ENCODE measurements at regions not wholly inside any gene's neighbourhood (a gene's known extent, or its start where the extent isn't known, plus 50 kb on each side); places are given as distances from the start of the nearest gene placed in this dataset.

DNA sequence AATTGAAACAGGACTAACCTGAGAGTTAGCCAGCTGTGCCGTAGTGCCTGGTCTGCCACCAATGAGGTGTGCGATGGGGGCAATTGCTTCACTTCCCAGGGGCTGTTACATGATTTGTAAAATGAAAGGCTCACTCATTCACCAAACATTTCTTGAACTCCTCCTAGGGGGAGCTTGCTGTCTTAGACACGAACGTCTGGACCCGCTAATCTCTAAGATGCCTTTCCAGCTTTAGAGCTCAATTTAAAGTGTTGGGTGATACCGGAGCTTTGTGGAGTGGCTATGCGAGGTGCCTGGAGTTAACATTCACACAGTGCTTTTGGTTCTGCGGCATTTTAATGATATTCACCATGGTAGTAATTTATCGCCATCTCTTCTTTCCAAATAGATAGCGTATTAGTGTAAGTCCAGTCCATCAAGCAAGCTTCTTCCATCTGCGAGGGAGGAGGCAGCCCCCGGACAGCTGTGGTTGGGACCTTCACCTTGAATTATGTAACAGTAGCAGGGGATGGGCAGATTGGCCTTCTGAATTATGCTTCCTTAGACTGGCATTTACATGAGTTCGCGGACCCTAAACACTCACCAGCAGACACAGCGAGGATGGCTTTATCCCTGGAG is 179.9 kb downstream of the ADSS2 start:
- WGBS, 2 experiments: 90 to 94% methylated on average over 15 of the region's 15 CpGs
- H3K27me3 ChIP-seq (ENCODE audit: control insufficient read depth, insufficient read depth, low read length, poor library complexity, severe bottlenecking): no peaks in the 10 kb centered on the region
- no peaks in the 10 kb centered on the region for H3K36me3 ChIP-seq (ENCODE audit: control insufficient read depth, insufficient read depth, low read length)
- no peak overlapping the region for H3K27ac ChIP-seq (ENCODE audit: insufficient read depth, low read depth, low read length, poor library complexity, severe bottlenecking)
- no peak overlapping the region for H3K4me3 ChIP-seq (ENCODE audit: insufficient read depth, low read depth, low read length)
- H3K9me3 ChIP-seq (ENCODE audit: control insufficient read depth, low read length): no peaks in the 10 kb centered on the region
- H3K4me1 ChIP-seq (ENCODE audit: control insufficient read depth, insufficient read depth, low read length): no peaks in the 10 kb centered on the region

DNA sequence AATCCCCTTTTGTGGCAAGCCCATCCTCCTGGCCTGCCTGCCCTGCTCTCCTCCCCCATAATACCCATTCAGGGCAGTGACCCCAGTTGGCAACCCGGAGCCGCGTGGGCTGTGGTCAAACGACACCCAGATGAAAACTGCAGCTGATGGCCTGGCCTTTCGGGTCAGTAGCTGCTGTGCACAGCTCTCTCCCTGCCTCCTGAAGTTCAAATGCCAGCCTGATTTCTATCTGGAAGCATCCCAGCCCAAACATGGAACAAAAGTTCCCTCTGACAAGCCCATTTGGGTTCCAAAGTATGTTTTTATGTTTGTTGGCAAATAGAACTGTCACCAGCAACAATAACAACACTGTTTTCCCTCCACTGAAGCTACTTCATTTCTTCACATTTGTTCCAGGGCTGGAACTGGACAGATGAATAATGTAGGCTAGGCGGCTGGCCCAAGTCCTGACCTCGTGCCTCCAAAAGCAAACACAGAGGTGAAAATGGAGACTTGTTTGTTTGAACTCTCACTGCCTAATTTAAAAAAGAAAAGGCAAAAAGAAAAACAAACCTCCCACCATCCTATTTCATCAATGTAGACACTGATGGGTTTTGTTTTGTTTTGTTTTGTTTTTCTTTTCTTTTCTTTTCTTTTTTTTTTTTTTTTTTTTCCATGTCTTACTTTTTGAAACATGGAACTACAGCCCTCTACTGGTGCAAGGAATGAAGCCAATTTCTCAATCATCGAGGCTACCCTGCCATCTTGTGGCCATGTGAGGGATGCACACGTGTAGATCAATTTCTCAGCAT is 179.0 kb downstream of the ADSS2 start:
- Histone ChIP-seq H3K36me3 (ENCODE audit: control insufficient read depth, insufficient read depth, low read length) (no peaks in the 10 kb centered on the region), H3K27me3 (ENCODE audit: control insufficient read depth, insufficient read depth, low read length, poor library complexity, severe bottlenecking) (no peaks in the 10 kb centered on the region), H3K4me1 (ENCODE audit: control insufficient read depth, insufficient read depth, low read length) (no peaks in the 10 kb centered on the region), H3K4me3 (ENCODE audit: insufficient read depth, low read depth, low read length) (no peak overlapping the region), H3K9me3 (ENCODE audit: control insufficient read depth, low read length) (no peaks in the 10 kb centered on the region), H3K27ac (ENCODE audit: insufficient read depth, low read depth, low read length, poor library complexity, severe bottlenecking) (no peak overlapping the region)
- WGBS, 2 experiments: 56 to 66% methylated on average over 7 to 9 of the region's 9 CpGs

DNA sequence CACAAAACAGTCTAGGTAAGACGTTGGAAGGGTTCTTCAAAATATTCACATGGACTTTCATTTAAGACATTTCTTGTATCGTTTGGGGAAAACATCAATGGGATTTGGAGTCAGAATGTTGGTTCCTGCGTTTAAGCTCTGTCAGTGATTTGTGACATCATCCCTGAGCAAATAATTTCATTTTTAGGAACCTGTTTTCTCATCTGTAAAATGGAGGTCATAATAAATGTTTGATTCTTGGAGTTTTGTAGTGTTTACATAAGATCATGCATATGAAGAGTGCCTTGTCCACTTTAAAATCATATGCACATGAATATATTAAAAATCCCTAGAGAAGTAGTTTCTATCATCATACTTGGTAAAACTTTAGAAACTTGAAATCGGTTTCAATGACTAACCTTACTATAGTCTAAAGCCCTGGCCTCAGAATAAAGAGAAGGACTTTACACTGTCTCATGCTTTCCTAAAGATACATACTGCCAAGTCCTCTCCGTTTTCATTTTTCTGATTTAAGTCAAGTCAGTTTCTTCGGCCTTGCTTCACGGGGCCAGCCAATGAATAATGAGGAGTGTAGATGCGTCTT is 178.4 kb downstream of the ADSS2 start:
- no peak overlapping the region for H3K27ac ChIP-seq (ENCODE audit: insufficient read depth, low read depth, low read length, poor library complexity, severe bottlenecking)
- no peaks in the 10 kb centered on the region for H3K4me1 ChIP-seq (ENCODE audit: control insufficient read depth, insufficient read depth, low read length)
- H3K27me3 ChIP-seq (ENCODE audit: control insufficient read depth, insufficient read depth, low read length, poor library complexity, severe bottlenecking): no peaks in the 10 kb centered on the region
- no peak overlapping the region for H3K4me3 ChIP-seq (ENCODE audit: insufficient read depth, low read depth, low read length)
- WGBS, 2 experiments: 65 to 66% methylated on average over 8 of the region's 8 CpGs
- no peaks in the 10 kb centered on the region for H3K9me3 ChIP-seq (ENCODE audit: control insufficient read depth, low read length)
- no peaks in the 10 kb centered on the region for H3K36me3 ChIP-seq (ENCODE audit: control insufficient read depth, insufficient read depth, low read length)

DNA sequence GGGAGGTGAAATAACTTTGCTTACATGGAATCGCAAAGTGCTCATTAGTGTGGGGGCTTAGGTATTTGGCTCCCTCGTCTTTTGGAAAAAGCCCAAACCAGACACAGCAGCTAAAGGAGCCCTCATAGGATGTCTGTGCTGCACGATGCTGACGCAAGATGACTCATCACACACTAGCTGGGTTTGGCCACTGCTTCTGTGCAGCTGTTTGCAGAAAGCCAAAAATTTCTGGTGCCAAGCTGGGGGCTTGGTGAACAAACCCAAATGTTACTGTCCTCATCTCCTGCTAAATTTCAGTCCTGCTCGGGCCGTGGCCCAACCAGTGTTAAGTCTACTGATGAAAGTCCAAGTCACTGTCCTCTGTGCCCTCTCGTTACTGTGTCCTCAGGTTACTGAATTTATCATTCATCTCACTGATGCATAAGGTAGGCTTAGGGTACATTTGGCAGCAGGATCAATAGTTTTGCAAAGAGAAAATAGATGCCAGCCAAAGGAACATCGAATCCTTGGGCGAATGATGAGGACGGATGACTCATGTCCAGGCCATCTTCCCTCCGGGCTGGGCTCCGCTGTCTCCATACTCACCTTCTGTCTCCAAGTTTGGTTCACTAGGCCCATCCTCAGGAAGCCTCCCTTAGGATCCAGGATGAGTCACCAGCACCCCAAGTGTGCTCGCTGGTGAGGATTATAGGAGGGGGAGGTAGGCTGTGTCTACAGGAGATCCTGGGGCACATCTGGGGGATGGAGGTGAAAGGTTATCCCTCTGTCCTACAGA is 177.7 kb downstream of the ADSS2 start:
- H3K4me1 ChIP-seq (ENCODE audit: control insufficient read depth, insufficient read depth, low read length): no peaks in the 10 kb centered on the region
- H3K27me3 ChIP-seq (ENCODE audit: control insufficient read depth, insufficient read depth, low read length, poor library complexity, severe bottlenecking): no peaks in the 10 kb centered on the region
- no peak overlapping the region for H3K27ac ChIP-seq (ENCODE audit: insufficient read depth, low read depth, low read length, poor library complexity, severe bottlenecking)
- H3K4me3 ChIP-seq (ENCODE audit: insufficient read depth, low read depth, low read length): no peak overlapping the region
- H3K9me3 ChIP-seq (ENCODE audit: control insufficient read depth, low read length): no peaks in the 10 kb centered on the region
- no peaks in the 10 kb centered on the region for H3K36me3 ChIP-seq (ENCODE audit: control insufficient read depth, insufficient read depth, low read length)
- 83 to 85% methylated on average over 13 of the region's 13 CpGs for WGBS, 2 experiments

DNA sequence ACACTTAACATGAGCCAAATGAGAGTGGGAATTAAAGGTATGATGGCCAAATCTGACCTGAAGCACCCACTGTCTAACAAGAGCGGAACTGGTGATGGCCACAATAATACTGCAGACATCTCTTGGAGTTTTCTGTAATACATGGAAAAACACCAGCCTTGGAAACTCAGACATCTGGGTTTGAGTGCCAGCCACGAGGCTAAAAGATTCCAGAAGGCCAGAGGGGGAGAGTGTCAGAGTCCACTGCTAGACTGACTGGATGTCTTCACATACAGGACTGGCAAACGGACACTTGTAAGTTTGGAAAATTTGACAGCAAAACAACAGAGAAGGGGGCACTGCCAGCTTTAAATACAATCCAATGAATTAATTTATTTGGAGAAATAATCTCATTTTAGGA is 175.1 kb downstream of the ADSS2 start:
- WGBS, 2 experiments: 54 to 84% methylated on average over 2 to 3 of the region's 3 CpGs
- Histone ChIP-seq H3K4me3 (ENCODE audit: insufficient read depth, low read depth, low read length) (no peak overlapping the region), H3K36me3 (ENCODE audit: control insufficient read depth, insufficient read depth, low read length) (no peaks in the 10 kb centered on the region), H3K4me1 (ENCODE audit: control insufficient read depth, insufficient read depth, low read length) (no peaks in the 10 kb centered on the region), H3K9me3 (ENCODE audit: control insufficient read depth, low read length) (no peaks in the 10 kb centered on the region), H3K27ac (ENCODE audit: insufficient read depth, low read depth, low read length, poor library complexity, severe bottlenecking) (no peak overlapping the region), H3K27me3 (ENCODE audit: control insufficient read depth, insufficient read depth, low read length, poor library complexity, severe bottlenecking) (no peaks in the 10 kb centered on the region)

DNA sequence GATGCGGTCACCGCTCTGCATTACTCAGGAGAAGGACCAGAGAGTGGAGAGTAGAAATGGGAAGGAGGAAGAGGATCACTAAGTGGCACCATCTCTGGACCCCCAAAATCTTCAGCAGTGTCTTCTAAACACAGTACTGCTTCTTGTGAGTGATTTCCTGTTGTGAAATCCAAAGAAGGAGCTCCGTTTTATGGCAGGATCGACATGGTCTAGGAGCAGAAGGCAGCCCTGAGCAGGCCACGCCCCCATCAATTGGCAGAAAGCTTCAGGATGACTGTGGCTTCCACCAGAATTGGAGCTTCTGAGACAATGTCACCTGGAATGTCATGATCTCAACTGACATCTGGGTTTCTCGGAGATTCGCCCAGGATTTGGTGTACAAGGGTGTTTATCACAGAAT is 171.5 kb downstream of the ADSS2 start:
- H3K9me3 ChIP-seq (ENCODE audit: control insufficient read depth, low read length): no peaks in the 10 kb centered on the region
- H3K27me3 ChIP-seq (ENCODE audit: control insufficient read depth, insufficient read depth, low read length, poor library complexity, severe bottlenecking): no peaks in the 10 kb centered on the region
- 82 to 83% methylated on average over 7 of the region's 7 CpGs for WGBS, 2 experiments
- no peak overlapping the region for H3K4me3 ChIP-seq (ENCODE audit: insufficient read depth, low read depth, low read length)
- H3K4me1 ChIP-seq (ENCODE audit: control insufficient read depth, insufficient read depth, low read length): no peaks in the 10 kb centered on the region
- H3K27ac ChIP-seq (ENCODE audit: insufficient read depth, low read depth, low read length, poor library complexity, severe bottlenecking): no peak overlapping the region
- no peaks in the 10 kb centered on the region for H3K36me3 ChIP-seq (ENCODE audit: control insufficient read depth, insufficient read depth, low read length)

DNA sequence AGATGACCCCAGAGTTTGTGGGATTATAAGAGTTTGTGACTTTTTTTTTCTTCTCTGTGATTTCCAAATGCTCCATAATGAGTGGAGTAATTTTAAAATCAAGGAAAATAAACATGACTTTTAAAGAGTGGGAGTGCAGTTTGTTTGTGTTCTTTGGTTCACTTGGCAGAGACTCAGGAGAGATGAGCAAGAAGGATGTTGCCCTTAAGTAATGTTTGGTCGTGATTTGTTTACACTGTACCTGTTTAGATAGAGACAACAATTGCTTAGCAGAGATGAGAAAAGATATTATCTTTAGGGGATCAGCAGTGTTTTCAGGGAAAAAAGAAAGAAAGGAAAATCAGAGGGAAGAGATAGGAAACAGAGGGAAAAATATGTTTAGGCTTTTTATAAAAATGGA is 170.8 kb downstream of the ADSS2 start:
- Histone ChIP-seq H3K27ac (ENCODE audit: insufficient read depth, low read depth, low read length, poor library complexity, severe bottlenecking) (no peak overlapping the region), H3K4me3 (ENCODE audit: insufficient read depth, low read depth, low read length) (no peak overlapping the region), H3K9me3 (ENCODE audit: control insufficient read depth, low read length) (no peaks in the 10 kb centered on the region), H3K4me1 (ENCODE audit: control insufficient read depth, insufficient read depth, low read length) (no peaks in the 10 kb centered on the region), H3K36me3 (ENCODE audit: control insufficient read depth, insufficient read depth, low read length) (no peaks in the 10 kb centered on the region), H3K27me3 (ENCODE audit: control insufficient read depth, insufficient read depth, low read length, poor library complexity, severe bottlenecking) (no peaks in the 10 kb centered on the region)
- WGBS, 2 experiments: 91 to 94% methylated on average over 1 of the region's 1 CpG

DNA sequence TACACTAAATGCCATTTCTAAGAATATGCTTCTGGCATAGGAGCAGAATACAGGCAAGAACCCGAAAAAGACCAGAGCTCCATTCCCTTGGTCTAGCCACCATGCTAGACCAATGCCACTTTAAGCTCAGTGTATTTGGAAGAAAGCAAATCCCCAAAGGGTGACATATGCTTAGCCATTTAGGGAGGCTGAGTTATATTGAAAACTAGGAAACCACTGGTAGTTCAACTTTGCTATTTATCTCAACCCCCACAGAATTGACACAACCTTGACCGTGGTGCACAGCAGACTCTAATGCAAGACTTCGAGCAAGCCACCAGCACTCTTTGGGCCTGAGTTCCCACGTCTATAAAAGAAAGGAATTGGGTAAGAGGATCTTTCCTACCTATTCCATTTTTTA is 167.9 kb downstream of the ADSS2 start:
- H3K9me3 ChIP-seq (ENCODE audit: control insufficient read depth, low read length): peaks cover 2% of the 10 kb centered on the region
- H3K27ac ChIP-seq (ENCODE audit: insufficient read depth, low read depth, low read length, poor library complexity, severe bottlenecking): no peak overlapping the region
- H3K4me1 ChIP-seq (ENCODE audit: control insufficient read depth, insufficient read depth, low read length): no peaks in the 10 kb centered on the region
- H3K36me3 ChIP-seq (ENCODE audit: control insufficient read depth, insufficient read depth, low read length): no peaks in the 10 kb centered on the region
- H3K4me3 ChIP-seq (ENCODE audit: insufficient read depth, low read depth, low read length): no peak overlapping the region
- H3K27me3 ChIP-seq (ENCODE audit: control insufficient read depth, insufficient read depth, low read length, poor library complexity, severe bottlenecking): no peaks in the 10 kb centered on the region
- WGBS, 2 experiments: 93 to 96% methylated on average over 4 of the region's 4 CpGs

DNA sequence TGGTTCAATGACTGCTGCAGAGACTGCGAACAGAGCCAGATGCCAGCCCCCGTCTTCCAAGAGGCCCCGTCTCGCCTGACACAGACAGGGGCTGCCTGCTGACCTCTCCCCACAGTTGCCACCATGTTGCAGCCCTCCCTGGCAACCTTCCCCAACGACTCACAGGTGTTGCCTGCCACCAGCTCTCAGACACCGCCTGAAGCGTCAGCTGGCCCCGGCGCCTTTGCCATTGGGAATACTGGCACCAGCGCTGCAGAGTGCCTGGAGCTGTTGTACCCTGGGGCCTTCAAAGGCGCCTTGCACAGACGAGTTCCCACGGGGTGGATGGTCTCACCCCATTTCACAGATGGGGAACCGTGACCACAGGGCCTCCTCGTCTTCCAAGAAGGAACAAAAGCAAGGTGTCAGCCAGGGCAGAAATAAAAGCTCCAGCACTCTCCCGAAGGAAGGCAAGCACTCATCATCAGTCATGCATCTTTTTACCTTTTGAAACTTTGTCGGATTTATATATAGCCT is 167.0 kb downstream of the ADSS2 start:
- H3K4me3 ChIP-seq (ENCODE audit: insufficient read depth, low read depth, low read length): no peak overlapping the region
- no peaks in the 10 kb centered on the region for H3K4me1 ChIP-seq (ENCODE audit: control insufficient read depth, insufficient read depth, low read length)
- peaks cover 2% of the 10 kb centered on the region for H3K9me3 ChIP-seq (ENCODE audit: control insufficient read depth, low read length)
- WGBS, 2 experiments: 92 to 94% methylated on average over 17 of the region's 17 CpGs
- no peaks in the 10 kb centered on the region for H3K27me3 ChIP-seq (ENCODE audit: control insufficient read depth, insufficient read depth, low read length, poor library complexity, severe bottlenecking)
- no peaks in the 10 kb centered on the region for H3K36me3 ChIP-seq (ENCODE audit: control insufficient read depth, insufficient read depth, low read length)
- H3K27ac ChIP-seq (ENCODE audit: insufficient read depth, low read depth, low read length, poor library complexity, severe bottlenecking): no peak overlapping the region

DNA sequence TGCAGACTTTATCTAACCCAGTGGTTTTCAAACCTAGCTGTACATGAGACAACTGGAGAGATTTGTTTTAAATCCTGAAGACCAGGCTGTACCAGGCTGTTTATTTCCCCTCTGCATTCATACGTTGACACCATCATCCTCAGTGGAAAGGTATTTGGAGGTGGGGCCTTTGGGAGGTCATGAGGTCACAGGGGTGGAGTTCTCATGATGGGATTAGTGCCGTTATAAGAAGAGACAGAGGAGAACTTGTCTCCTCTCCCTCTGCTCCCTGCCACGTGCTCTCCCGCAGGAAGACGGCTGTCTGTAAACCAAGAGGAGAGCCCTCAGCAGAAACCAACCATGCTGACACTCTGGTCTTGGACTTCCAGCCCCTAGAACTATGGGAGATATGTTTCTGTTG is 165.4 kb downstream of the ADSS2 start:
- WGBS, 2 experiments: 87 to 97% methylated on average over 5 of the region's 5 CpGs
- Histone ChIP-seq H3K4me1 (ENCODE audit: control insufficient read depth, insufficient read depth, low read length) (no peaks in the 10 kb centered on the region), H3K27ac (ENCODE audit: insufficient read depth, low read depth, low read length, poor library complexity, severe bottlenecking) (no peak overlapping the region), H3K9me3 (ENCODE audit: control insufficient read depth, low read length) (peaks cover 2% of the 10 kb centered on the region), H3K36me3 (ENCODE audit: control insufficient read depth, insufficient read depth, low read length) (no peaks in the 10 kb centered on the region), H3K4me3 (ENCODE audit: insufficient read depth, low read depth, low read length) (no peak overlapping the region), H3K27me3 (ENCODE audit: control insufficient read depth, insufficient read depth, low read length, poor library complexity, severe bottlenecking) (no peaks in the 10 kb centered on the region)
